T-cell (primary cell): ENCODE measurements at regions not wholly inside any gene's neighbourhood (a gene's known extent, or its start where the extent isn't known, plus 50 kb on each side); places are given as distances from the start of the nearest gene placed in this dataset.

ENCODE experiments used
- ATAC-seq, 4 experiments: fragments of 200-7000 bp in 3 of 4; fragments of 150-1000 bp in 1 of 4; cut with Tn5 transposase; replicated peaks in 1 of 4; 1 replicate in 3 of 4; 2 replicates in 1 of 4; pipeline ENCODE4 v1.10.0; 2021; ENCODE audit warnings: moderate library complexity in 3 of 4, mild to moderate bottlenecking in 2 of 4, moderate number of reproducible peaks in 1 of 4
- CTCF ChIA-PET, 2 donors: fragments of 300-600 bp; sonication (Branson Sonifier 250); formaldehyde crosslinking; loops; one replicate each; lab custom pipeline; 2022; ENCODE audit warnings: antibody characterized with exemption in 2 of 2; lab: Charles Lee
- POLR2A ChIA-PET, 2 donors: fragments of 300-600 bp; sonication (Branson Sonifier 250); formaldehyde crosslinking; loops; one replicate each; lab custom pipeline; 2022; ENCODE audit warnings: antibody characterized with exemption in 2 of 2; lab: Charles Lee
- DNase-seq, 35 experiments: peaks; one replicate each; pipeline versions ENCODE4 v3.0.0 to v3.0.0-alpha.2; 2013 to 2023
- H3K27ac ChIP-seq: one replicate; pipeline ENCODE4 v1.5.1; 2013; ENCODE audit warnings: low read length
- H3K27me3 ChIP-seq, 2 experiments: replicated peaks in 1 of 2; 1 replicate in 1 of 2; 2 replicates in 1 of 2; pipeline versions ENCODE4 v1.6.1 to v1.7.0; 2013; ENCODE audit warnings: low read length in 1 of 2, mixed read lengths in 1 of 2; ENCODE audit not compliant: control insufficient read depth in 2 of 2, insufficient read depth in 2 of 2; ENCODE audit errors: extremely low read depth in 1 of 2
- H3K36me3 ChIP-seq, 2 donors: 1 replicate in 1 of 2; 2 replicates in 1 of 2; pipeline versions ENCODE4 v1.6.1 to v1.7.0; 2013; ENCODE audit warnings: low read length in 1 of 2; ENCODE audit not compliant: control insufficient read depth in 2 of 2, insufficient read depth in 1 of 2; ENCODE audit errors: extremely low read depth in 1 of 2
- H3K4me1 ChIP-seq, 2 experiments: 1 replicate in 1 of 2; 2 replicates in 1 of 2; pipeline versions ENCODE4 v1.6.1 to v1.7.0; 2013; ENCODE audit warnings: low read length in 2 of 2, mixed read lengths in 1 of 2; ENCODE audit not compliant: insufficient read depth in 2 of 2, control insufficient read depth in 1 of 2; ENCODE audit errors: extremely low read depth in 1 of 2
- H3K4me3 ChIP-seq, 2 donors: 1 replicate in 1 of 2; 2 replicates in 1 of 2; pipeline versions ENCODE4 v1.5.1 to v1.7.0; 2013; ENCODE audit warnings: mild to moderate bottlenecking in 2 of 2, low read length in 1 of 2, moderate library complexity in 1 of 2; ENCODE audit not compliant: control insufficient read depth in 1 of 2; ENCODE audit errors: extremely low read depth in 1 of 2
- H3K9me3 ChIP-seq: 2 replicates; pipeline ENCODE4 v1.7.0; 2013
- H3K27ac Mint-ChIP-seq, 2 donors: one replicate each; pipeline ENCODE4 v1.8.0; 2020 to 2021; ENCODE audit warnings: mild to moderate bottlenecking in 2 of 2, mixed read lengths in 2 of 2
- H3K27me3 Mint-ChIP-seq, 2 donors: one replicate each; pipeline ENCODE4 v1.8.0; 2021 to 2022; ENCODE audit warnings: mixed read lengths in 2 of 2
- H3K36me3 Mint-ChIP-seq: one replicate; pipeline ENCODE4 v1.8.0; 2021; ENCODE audit warnings: mixed read lengths
- H3K4me1 Mint-ChIP-seq, 3 donors: one replicate each; pipeline ENCODE4 v1.8.0; 2020 to 2022; ENCODE audit warnings: mixed read lengths in 3 of 3, mild to moderate bottlenecking in 1 of 3
- H3K4me3 Mint-ChIP-seq, 3 donors: one replicate each; pipeline ENCODE4 v1.8.0; 2020 to 2022; ENCODE audit warnings: mild to moderate bottlenecking in 3 of 3, mixed read lengths in 3 of 3, moderate library complexity in 3 of 3
- H3K9me3 Mint-ChIP-seq, 3 donors: one replicate each; pipeline ENCODE4 v1.8.0; 2020 to 2022; ENCODE audit warnings: mixed read lengths in 3 of 3
- WGBS: methylation state at CpG from one replicate; pipeline ENCODE4 v1.1.5; 2013; ENCODE audit warnings: missing lambda C conversion rate; ENCODE audit not compliant: insufficient coverage; 5-methylcytosine and 5-hydroxymethylcytosine counted together

DNA sequence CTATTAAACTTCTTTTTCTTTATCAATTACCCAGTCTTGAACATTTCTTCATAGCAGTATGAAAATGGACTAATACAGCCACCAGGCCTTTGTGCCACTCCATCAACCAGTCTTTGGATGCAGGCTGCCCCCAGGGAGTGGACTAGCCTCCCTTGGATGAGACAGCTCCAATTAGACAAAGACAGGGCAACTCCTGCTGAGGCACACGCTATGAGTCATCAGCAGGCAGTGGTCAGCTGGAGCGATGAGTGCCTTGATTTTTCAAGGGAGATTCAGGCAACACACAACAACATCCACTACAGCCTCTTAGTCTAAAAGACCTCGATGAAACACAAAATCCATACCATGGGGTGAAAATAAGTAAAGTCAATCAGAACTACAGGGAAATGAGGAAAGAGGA is 160.1 kb downstream of the ARRDC4 start:
- no peaks in the 10 kb centered on the region for H3K9me3 ChIP-seq
- H3K4me3 Mint-ChIP-seq, result no peak overlapping the region
- H3K4me1 ChIP-seq, result no peaks in the 10 kb centered on the region
- CTCF ChIA-PET, result no interaction called here
- no peak overlapping the region for H3K4me3 ChIP-seq
- no peaks in the 10 kb centered on the region for H3K4me1 Mint-ChIP-seq
- no peaks in the 10 kb centered on the region for H3K36me3 ChIP-seq
- H3K27ac Mint-ChIP-seq, result no peak overlapping the region
- DNase-seq (no peak), ATAC-seq (no peak)
- 100% methylated on average over 1 of the region's 3 CpGs for WGBS
- POLR2A ChIA-PET, result interaction anchor here in 1 of 2 donors (0.6 kb wide), 1 partner anchor 38 kb away, joined by 3 read pairs; no protein-coding TSS in a partner anchor
- no peaks in the 10 kb centered on the region for H3K27me3 Mint-ChIP-seq
- H3K27me3 ChIP-seq, result no peaks in the 10 kb centered on the region
- no peak overlapping the region for H3K27ac ChIP-seq
- no peaks in the 10 kb centered on the region for H3K9me3 Mint-ChIP-seq
- no peaks in the 10 kb centered on the region for H3K36me3 Mint-ChIP-seq

DNA sequence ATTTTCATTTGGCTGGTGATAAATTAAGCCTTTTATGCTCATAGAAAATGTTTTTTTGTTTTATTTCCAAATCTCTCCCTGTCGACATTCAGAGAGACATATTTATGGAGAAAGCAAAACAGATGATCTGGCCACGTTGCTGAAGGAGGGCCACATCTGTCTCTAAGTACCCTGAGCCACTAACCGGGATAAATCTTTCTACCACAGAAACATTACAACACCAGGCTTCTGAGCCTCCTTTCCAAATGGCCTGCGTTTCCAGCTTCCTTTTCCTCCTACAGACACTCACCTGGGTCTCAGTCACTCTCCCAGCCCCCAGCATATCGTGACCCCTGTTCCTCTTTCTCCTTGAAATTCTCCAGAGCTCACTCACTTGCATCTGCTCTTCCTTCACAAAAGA is 161.0 kb downstream of the ARRDC4 start:
- Histone ChIP-seq H3K4me1 (no peaks in the 10 kb centered on the region), H3K36me3 (no peaks in the 10 kb centered on the region), H3K27ac (no peak overlapping the region), H3K9me3 (no peaks in the 10 kb centered on the region), H3K27me3 (no peaks in the 10 kb centered on the region), H3K4me3 (no peak overlapping the region)
- no peaks in the 10 kb centered on the region for H3K27me3 Mint-ChIP-seq
- ChIA-PET POLR2A (no interaction called here), CTCF (no interaction called here)
- no peaks in the 10 kb centered on the region for H3K36me3 Mint-ChIP-seq
- DNase-seq, result no peak
- no peaks in the 10 kb centered on the region for H3K9me3 Mint-ChIP-seq
- H3K27ac Mint-ChIP-seq, result no peak overlapping the region
- no peak for ATAC-seq
- H3K4me3 Mint-ChIP-seq, result no peak overlapping the region
- 62% methylated on average over 4 of the region's 5 CpGs for WGBS
- no peaks in the 10 kb centered on the region for H3K4me1 Mint-ChIP-seq

DNA sequence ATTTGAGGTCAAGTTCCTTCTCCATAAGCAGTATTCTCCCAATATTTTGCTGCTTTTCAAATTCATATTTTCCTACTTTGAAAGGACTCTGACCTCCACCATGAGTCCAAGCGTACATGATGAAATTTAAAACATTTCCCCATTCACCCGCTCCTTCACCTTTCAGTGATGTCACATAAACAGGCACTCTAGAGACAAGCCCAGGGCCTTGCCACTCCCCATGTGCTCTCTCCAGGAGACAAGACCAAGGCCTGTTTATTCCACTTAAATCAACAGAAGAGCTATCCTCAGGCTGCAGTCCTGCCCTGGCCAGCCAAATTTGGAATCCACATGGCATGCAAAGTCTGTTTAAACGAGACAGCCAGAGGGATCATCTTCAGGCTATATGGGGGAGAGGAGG is 161.5 kb downstream of the ARRDC4 start:
- no peak overlapping the region for H3K27ac Mint-ChIP-seq
- H3K36me3 Mint-ChIP-seq, result no peaks in the 10 kb centered on the region
- ChIA-PET CTCF (no interaction called here), POLR2A (no interaction called here)
- Histone ChIP-seq H3K4me3 (no peak overlapping the region), H3K4me1 (no peaks in the 10 kb centered on the region), H3K27ac (no peak overlapping the region), H3K36me3 (no peaks in the 10 kb centered on the region), H3K27me3 (no peaks in the 10 kb centered on the region), H3K9me3 (no peaks in the 10 kb centered on the region)
- H3K9me3 Mint-ChIP-seq, result no peaks in the 10 kb centered on the region
- no peak for ATAC-seq
- DNase-seq, result no peak
- H3K27me3 Mint-ChIP-seq, result no peaks in the 10 kb centered on the region
- H3K4me3 Mint-ChIP-seq, result no peak overlapping the region
- 79% methylated on average over 2 of the region's 3 CpGs for WGBS
- no peaks in the 10 kb centered on the region for H3K4me1 Mint-ChIP-seq

DNA sequence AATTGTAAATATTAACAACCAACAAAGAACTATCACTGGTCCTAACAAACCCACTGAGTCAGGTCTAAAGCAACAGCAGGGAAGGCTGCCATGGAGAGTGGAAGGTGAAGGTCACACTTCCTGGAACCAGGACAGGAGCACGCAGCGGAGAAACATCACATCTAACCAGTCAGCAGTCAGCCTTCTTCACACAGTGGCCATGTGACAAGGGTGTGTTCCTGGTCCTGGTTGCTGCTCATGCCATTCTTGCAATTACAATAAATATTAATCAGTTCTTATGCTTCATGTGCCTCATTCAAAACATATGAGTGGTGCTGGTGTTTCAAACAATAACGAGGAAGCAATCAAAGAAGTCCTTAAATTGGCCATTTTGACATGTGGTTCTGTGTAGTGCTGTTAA is 162.8 kb downstream of the ARRDC4 start:
- no peaks in the 10 kb centered on the region for H3K9me3 Mint-ChIP-seq

DNA sequence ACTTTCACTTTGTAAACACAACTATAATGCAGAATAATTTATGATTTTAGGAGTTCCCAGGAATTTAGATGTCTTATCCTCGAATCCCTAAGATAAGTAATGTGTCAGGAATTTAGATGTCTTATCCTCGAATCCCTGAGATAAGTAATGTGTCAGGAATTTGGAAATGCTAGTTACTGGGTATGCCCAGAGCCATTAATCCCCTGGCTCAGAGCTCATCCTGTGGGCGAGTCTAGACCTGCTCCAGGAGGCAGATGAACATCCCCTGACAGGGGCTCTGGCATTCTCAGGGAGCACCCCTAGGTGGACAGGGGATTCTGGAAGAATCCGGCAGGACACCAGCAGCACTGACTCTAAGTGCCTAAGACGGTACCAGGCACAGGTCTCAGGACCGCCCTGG is 163.3 kb downstream of the ARRDC4 start:
- POLR2A ChIA-PET, result no interaction called here
- WGBS, result 83% methylated on average over 5 of the region's 6 CpGs
- no peak overlapping the region for H3K4me3 ChIP-seq

More for the DNA sequence above, 162.8 kb downstream of the ARRDC4 start:
- CTCF ChIA-PET, result no interaction called here
- Histone ChIP-seq H3K4me1 (no peaks in the 10 kb centered on the region), H3K36me3 (no peaks in the 10 kb centered on the region), H3K9me3 (no peaks in the 10 kb centered on the region), H3K4me3 (no peak overlapping the region), H3K27ac (no peak overlapping the region), H3K27me3 (no peaks in the 10 kb centered on the region)
- WGBS, result no CpG with 5 or more reads among the region's 3 CpGs
- no peaks in the 10 kb centered on the region for H3K36me3 Mint-ChIP-seq
- H3K4me3 Mint-ChIP-seq, result no peak overlapping the region
- no peak overlapping the region for H3K27ac Mint-ChIP-seq
- H3K27me3 Mint-ChIP-seq, result no peaks in the 10 kb centered on the region
- no peak for DNase-seq
- POLR2A ChIA-PET, result no interaction called here
- H3K4me1 Mint-ChIP-seq, result no peaks in the 10 kb centered on the region
- no peak for ATAC-seq

DNA sequence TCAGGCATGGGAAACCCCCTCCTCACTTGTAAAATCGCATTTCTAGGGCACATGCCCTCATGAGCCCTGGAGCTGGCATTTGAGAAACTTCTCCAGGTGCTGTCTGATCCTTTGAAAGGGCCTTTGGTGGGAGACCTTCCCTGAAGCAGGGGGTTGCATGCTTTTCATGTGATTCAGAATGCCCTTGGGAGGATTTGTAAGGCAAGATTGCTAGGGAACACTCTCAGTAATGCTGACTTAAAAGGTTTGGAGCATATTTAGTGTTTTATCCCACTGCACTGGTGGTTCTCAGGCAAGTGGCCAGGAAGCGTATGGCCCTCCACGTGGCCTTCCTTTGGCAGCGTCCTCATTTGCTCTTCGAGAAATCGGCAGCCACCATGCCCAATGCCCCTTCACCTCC is 164.1 kb downstream of the ARRDC4 start:
- Histone ChIP-seq H3K4me3 (no peak overlapping the region), H3K36me3 (no peaks in the 10 kb centered on the region), H3K4me1 (no peaks in the 10 kb centered on the region), H3K27me3 (no peaks in the 10 kb centered on the region), H3K27ac (no peak overlapping the region), H3K9me3 (no peaks in the 10 kb centered on the region)
- Mint-ChIP-seq H3K9me3 (peaks cover 0 to 10% (median 0%) of the 10 kb centered on the region in 3 donors), H3K4me1 (no peaks in the 10 kb centered on the region), H3K36me3 (no peaks in the 10 kb centered on the region), H3K4me3 (no peak overlapping the region), H3K27me3 (no peaks in the 10 kb centered on the region), H3K27ac (no peak overlapping the region)
- POLR2A ChIA-PET, result no interaction called here
- CTCF ChIA-PET, result no interaction called here
- no peak for ATAC-seq
- DNase-seq, result no peak
- whole genome bisulfite sequencing, result 100% methylated on average over 4 of the region's 6 CpGs

More for the DNA sequence above, 163.3 kb downstream of the ARRDC4 start:
- H3K27ac Mint-ChIP-seq, result no peak overlapping the region
- ATAC-seq (no peak), DNase-seq (no peak)
- no peak overlapping the region for H3K4me3 Mint-ChIP-seq
- Histone ChIP-seq H3K9me3 (no peaks in the 10 kb centered on the region), H3K27me3 (no peaks in the 10 kb centered on the region), H3K27ac (no peak overlapping the region), H3K36me3 (no peaks in the 10 kb centered on the region), H3K4me1 (no peaks in the 10 kb centered on the region)
- H3K27me3 Mint-ChIP-seq, result no peaks in the 10 kb centered on the region
- CTCF ChIA-PET, result no interaction called here
- H3K4me1 Mint-ChIP-seq, result no peaks in the 10 kb centered on the region
- no peaks in the 10 kb centered on the region for H3K36me3 Mint-ChIP-seq
- peaks cover 0 to 3% (median 0%) of the 10 kb centered on the region in 3 donors for H3K9me3 Mint-ChIP-seq
